SKM-1 (cell line): ENCODE measurements at regions not wholly inside any gene's neighbourhood (a gene's known extent, or its start where the extent isn't known, plus 50 kb on each side); places are given as distances from the start of the nearest gene placed in this dataset.
"Not testable (repeated sequence)": the region's sequence is repeated elsewhere in the genome, so short reads cannot be mapped to it uniquely, and the experiment has no call there.

ENCODE experiments used
- DNase-seq: peaks from one replicate; lab custom pipeline; 2025; ENCODE audit not compliant: unreplicated experiment; lab: John Stamatoyannopoulos, UW

GRCh38 chr11:45412521-45412920 is 126.4 kb upstream of the SYT13 start:
- DNase-seq: no peak

- no peak for DNase-seq
Observed at GRCh38 chr11:45412051-45412471, 125.9 kb upstream of the SYT13 start.

- DNase-seq: no peak
Observed at GRCh38 chr11:45411228-45411946, 125.2 kb upstream of the SYT13 start.

- DNase-seq: no peak
Observed at GRCh38 chr11:45410391-45411227, 124.5 kb upstream of the SYT13 start.

- DNase-seq: no peak
Observed at GRCh38 chr11:45409587-45409986, 123.4 kb upstream of the SYT13 start.

- no peak for DNase-seq
Observed at GRCh38 chr11:45407226-45407625, 121.1 kb upstream of the SYT13 start.

GRCh38 chr11:45405916-45406670 is 120.0 kb upstream of the SYT13 start:
- no peak for DNase-seq

- not testable (repeated sequence) for DNase-seq
Observed at GRCh38 chr11:45403521-45403920, 117.4 kb upstream of the SYT13 start.

- DNase-seq: no peak
Observed at GRCh38 chr11:45402049-45402630, 116.0 kb upstream of the SYT13 start.

- DNase-seq: no peak
Observed at GRCh38 chr11:45400591-45400990, 114.5 kb upstream of the SYT13 start.

- no peak for DNase-seq
Observed at GRCh38 chr11:45399166-45399565, 113.0 kb upstream of the SYT13 start.

GRCh38 chr11:45398325-45398724 is 112.2 kb upstream of the SYT13 start:
- no peak for DNase-seq

GRCh38 chr11:45396394-45396793 is 110.3 kb upstream of the SYT13 start:
- no peak for DNase-seq

GRCh38 chr11:45395947-45396346 is 109.8 kb upstream of the SYT13 start:
- no peak for DNase-seq

- no peak for DNase-seq
Observed at GRCh38 chr11:45395421-45395820, 109.3 kb upstream of the SYT13 start.

- DNase-seq: no peak
Observed at GRCh38 chr11:45394294-45395085, 108.3 kb upstream of the SYT13 start.

- no peak for DNase-seq
Observed at GRCh38 chr11:45393826-45394225, 107.7 kb upstream of the SYT13 start.

- no peak for DNase-seq
Observed at GRCh38 chr11:45393334-45393733, 107.2 kb upstream of the SYT13 start.

GRCh38 chr11:45392591-45393091 is 106.5 kb upstream of the SYT13 start:
- DNase-seq: no peak

- no peak for DNase-seq
Observed at GRCh38 chr11:45392154-45392553, 106.0 kb upstream of the SYT13 start.
